ENCODE measurements at regions not wholly inside any gene's neighbourhood (a gene's known extent, or its start where the extent isn't known, plus 50 kb on each side); places are given as distances from the start of the nearest gene placed in this dataset.
A peak's percentile ranks its signal among the peaks of the same experiment; 100 is the strongest.

DNA sequence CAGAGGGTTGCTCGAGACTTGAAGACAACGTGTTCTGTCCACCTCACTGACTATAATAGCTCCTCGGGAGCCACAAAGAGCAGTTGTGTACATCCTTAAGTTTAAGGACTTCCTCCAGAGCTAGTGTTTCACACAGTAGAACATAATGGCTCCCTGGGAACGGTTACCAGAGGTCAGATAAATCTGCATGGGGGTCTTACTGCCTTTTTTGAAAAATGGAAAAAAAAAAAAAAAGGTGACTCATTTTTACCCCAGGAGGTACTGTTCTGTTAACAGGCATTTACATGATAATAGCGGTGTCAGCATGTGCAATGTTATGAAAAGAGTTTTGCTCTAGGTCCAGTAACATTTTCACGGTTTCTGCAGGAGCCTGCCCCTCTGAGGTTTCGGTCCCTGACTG lies 498.9 kb upstream of the WWC1 start:
- Mint-ChIP-seq H3K4me3 (no peak overlapping the region), H3K4me1 (peaks cover 4% of the 10 kb centered on the region), H3K27ac (no peak overlapping the region), H3K9me3 (peaks cover 0 to 7% (median 1%) of the 10 kb centered on the region in 7 donors), H3K36me3 (no peaks in the 10 kb centered on the region), H3K27me3 (ENCODE audit: low read depth in 3 of 3) (no peaks in the 10 kb centered on the region)
- WGBS (ENCODE audit: insufficient coverage): 100% methylated on average over 5 of the region's 7 CpGs
- intact Hi-C loops (cut with micrococcal nuclease): no loop called here
- no peak for DNase-seq
- Histone ChIP-seq H2AFZ (ENCODE audit: insufficient read depth, low read depth, low read length, poor library complexity, severe bottlenecking) (no peak overlapping the region), H3K36me3 (replicated peaks in 1 of 2; ENCODE audit: control insufficient read depth in 1 of 2, insufficient read depth in 2 of 2, low read length in 2 of 2) (no peaks in the 10 kb centered on the region), H3K27ac (ENCODE audit: low read depth in 1 of 2, low read length in 2 of 2) (no peak overlapping the region), H3K4me2 (replicated peaks; ENCODE audit: extremely low read depth, low read length, poor library complexity, severe bottlenecking) (no peak overlapping the region), H3K4me1 (ENCODE audit: control insufficient read depth in 1 of 2, insufficient read depth in 2 of 2, low read length in 2 of 2) (peaks cover 13 to 16% of the 10 kb centered on the region in 2 donors), H3K9ac (ENCODE audit: insufficient read depth, low read length, poor library complexity, severe bottlenecking) (no peak overlapping the region), H3K27me3 (ENCODE audit: control insufficient read depth in 2 of 2, insufficient read depth in 2 of 2, low read length in 2 of 2) (no peaks in the 10 kb centered on the region), H4K20me1 (ENCODE audit: insufficient read depth, low read length) (no peaks in the 10 kb centered on the region), H3K4me3 (replicated peaks in 1 of 3; ENCODE audit: low read depth in 2 of 3, low read length in 3 of 3) (no peak overlapping the region), H3K79me2 (ENCODE audit: insufficient read depth, low read length) (no peaks in the 10 kb centered on the region), H3K9me3 (replicated peaks in 1 of 2; ENCODE audit: control insufficient read depth in 1 of 2, insufficient read depth in 1 of 2, low read length in 2 of 2) (no peaks in the 10 kb centered on the region)
- TF ChIP-seq, protein P1, sequence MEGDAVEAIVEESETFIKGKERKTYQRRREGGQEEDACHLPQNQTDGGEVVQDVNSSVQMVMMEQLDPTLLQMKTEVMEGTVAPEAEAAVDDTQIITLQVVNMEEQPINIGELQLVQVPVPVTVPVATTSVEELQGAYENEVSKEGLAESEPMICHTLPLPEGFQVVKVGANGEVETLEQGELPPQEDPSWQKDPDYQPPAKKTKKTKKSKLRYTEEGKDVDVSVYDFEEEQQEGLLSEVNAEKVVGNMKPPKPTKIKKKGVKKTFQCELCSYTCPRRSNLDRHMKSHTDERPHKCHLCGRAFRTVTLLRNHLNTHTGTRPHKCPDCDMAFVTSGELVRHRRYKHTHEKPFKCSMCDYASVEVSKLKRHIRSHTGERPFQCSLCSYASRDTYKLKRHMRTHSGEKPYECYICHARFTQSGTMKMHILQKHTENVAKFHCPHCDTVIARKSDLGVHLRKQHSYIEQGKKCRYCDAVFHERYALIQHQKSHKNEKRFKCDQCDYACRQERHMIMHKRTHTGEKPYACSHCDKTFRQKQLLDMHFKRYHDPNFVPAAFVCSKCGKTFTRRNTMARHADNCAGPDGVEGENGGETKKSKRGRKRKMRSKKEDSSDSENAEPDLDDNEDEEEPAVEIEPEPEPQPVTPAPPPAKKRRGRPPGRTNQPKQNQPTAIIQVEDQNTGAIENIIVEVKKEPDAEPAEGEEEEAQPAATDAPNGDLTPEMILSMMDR (IDR thresholded peaks at IDR 0.05): no peak

DNA sequence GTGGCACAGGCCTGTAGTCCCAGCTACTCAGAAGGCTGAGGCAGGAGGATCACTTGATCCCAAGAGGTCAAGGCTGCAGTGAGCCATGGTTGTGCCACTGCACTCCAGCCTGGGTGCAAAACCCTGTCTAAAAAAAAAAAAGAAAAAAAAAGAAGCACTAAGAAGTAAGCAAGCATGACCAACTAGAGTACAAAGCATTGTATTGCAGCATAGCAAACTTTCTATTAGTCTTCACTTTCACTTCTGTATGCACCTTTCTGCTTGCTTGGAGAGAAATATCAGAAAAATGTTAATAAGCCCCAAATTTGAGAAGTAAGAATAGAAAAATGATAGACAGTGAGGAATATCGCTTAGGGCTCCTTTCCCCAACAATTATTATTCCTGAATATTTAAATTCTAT lies 497.7 kb upstream of the WWC1 start:
- Mint-ChIP-seq H3K4me3 (no peak overlapping the region), H3K27ac (peak overlapping the region in 2 of 7 donors; percentile 30 to 74), H3K4me1 (peaks cover 8% of the 10 kb centered on the region), H3K9me3 (peaks cover 0 to 6% (median 0%) of the 10 kb centered on the region in 7 donors), H3K27me3 (ENCODE audit: low read depth in 3 of 3) (no peaks in the 10 kb centered on the region), H3K36me3 (no peaks in the 10 kb centered on the region)
- Histone ChIP-seq H3K36me3 (replicated peaks in 1 of 2; ENCODE audit: control insufficient read depth in 1 of 2, insufficient read depth in 2 of 2, low read length in 2 of 2) (no peaks in the 10 kb centered on the region), H4K20me1 (ENCODE audit: insufficient read depth, low read length) (no peaks in the 10 kb centered on the region), H3K4me3 (replicated peaks in 1 of 3; ENCODE audit: low read depth in 2 of 3, low read length in 3 of 3) (no peak overlapping the region), H3K27ac (ENCODE audit: low read depth in 1 of 2, low read length in 2 of 2) (peak overlapping the region; percentile 30 to 47), H3K9ac (ENCODE audit: insufficient read depth, low read length, poor library complexity, severe bottlenecking) (no peak overlapping the region), H3K27me3 (ENCODE audit: control insufficient read depth in 2 of 2, insufficient read depth in 2 of 2, low read length in 2 of 2) (no peaks in the 10 kb centered on the region), H3K79me2 (ENCODE audit: insufficient read depth, low read length) (no peaks in the 10 kb centered on the region), H3K4me1 (ENCODE audit: control insufficient read depth in 1 of 2, insufficient read depth in 2 of 2, low read length in 2 of 2) (peaks cover 13 to 21% of the 10 kb centered on the region in 2 donors), H2AFZ (ENCODE audit: insufficient read depth, low read depth, low read length, poor library complexity, severe bottlenecking) (no peak overlapping the region), H3K4me2 (replicated peaks; ENCODE audit: extremely low read depth, low read length, poor library complexity, severe bottlenecking) (no peak overlapping the region), H3K9me3 (replicated peaks in 1 of 2; ENCODE audit: control insufficient read depth in 1 of 2, insufficient read depth in 1 of 2, low read length in 2 of 2) (no peaks in the 10 kb centered on the region)
- peak in 2 of 3 donors; percentile 25 to 43 for DNase-seq
- intact Hi-C loops (cut with micrococcal nuclease): no loop called here
- WGBS (ENCODE audit: insufficient coverage): no CpG with 5 or more reads among the region's 1 CpG
- TF ChIP-seq, protein P1 (IDR thresholded peaks at IDR 0.05): no peak

All from CD14-positive monocyte (primary cell).